ENCODE measurements at regions not wholly inside any gene's neighbourhood (a gene's known extent, or its start where the extent isn't known, plus 50 kb on each side); places are given as distances from the start of the nearest gene placed in this dataset.

- Histone ChIP-seq H3K27ac (no peak overlapping the region), H3K9me3 (ENCODE audit: severe bottlenecking) (no peaks in the 10 kb centered on the region), H3K27me3 (ENCODE audit: insufficient read depth, low read depth, severe bottlenecking) (no peaks in the 10 kb centered on the region), H3K4me3 (ENCODE audit: low read depth, low read length) (no peak overlapping the region), H3K36me3 (no peaks in the 10 kb centered on the region)
- no peak for DNase-seq
- TF ChIP-seq CTCF (IDR thresholded peaks at IDR 0.05; ENCODE audit: low read depth, low read length) = no peak
These were observed 268.5 kb downstream of the PTPRU start for GRCh38 chr1:29504709-29505410.

GRCh38 chr1:29504196-29504595 is 267.9 kb downstream of the PTPRU start:
- H3K4me3 ChIP-seq (ENCODE audit: low read depth, low read length) = no peak overlapping the region
- no peak overlapping the region for H3K27ac ChIP-seq
- no peak for DNase-seq
- no peaks in the 10 kb centered on the region for H3K27me3 ChIP-seq (ENCODE audit: insufficient read depth, low read depth, severe bottlenecking)
- no peaks in the 10 kb centered on the region for H3K9me3 ChIP-seq (ENCODE audit: severe bottlenecking)
- no peak for TF ChIP-seq CTCF (IDR thresholded peaks at IDR 0.05; ENCODE audit: low read depth, low read length)
- no peaks in the 10 kb centered on the region for H3K36me3 ChIP-seq

- H3K36me3 ChIP-seq = no peaks in the 10 kb centered on the region
- no peak overlapping the region for H3K4me3 ChIP-seq (ENCODE audit: low read depth, low read length)
- DNase-seq = no peak
- H3K27me3 ChIP-seq (ENCODE audit: insufficient read depth, low read depth, severe bottlenecking) = no peaks in the 10 kb centered on the region
- no peak overlapping the region for H3K27ac ChIP-seq
- TF ChIP-seq CTCF (IDR thresholded peaks at IDR 0.05; ENCODE audit: low read depth, low read length) = no peak
- H3K9me3 ChIP-seq (ENCODE audit: severe bottlenecking) = no peaks in the 10 kb centered on the region
These were observed 266.9 kb downstream of the PTPRU start for GRCh38 chr1:29502911-29503840.

- TF ChIP-seq CTCF (IDR thresholded peaks at IDR 0.05; ENCODE audit: low read depth, low read length) = no peak
- H3K9me3 ChIP-seq (ENCODE audit: severe bottlenecking) = no peaks in the 10 kb centered on the region
- no peaks in the 10 kb centered on the region for H3K36me3 ChIP-seq
- DNase-seq = no peak
- H3K27ac ChIP-seq = no peak overlapping the region
- H3K4me3 ChIP-seq (ENCODE audit: low read depth, low read length) = no peak overlapping the region
- H3K27me3 ChIP-seq (ENCODE audit: insufficient read depth, low read depth, severe bottlenecking) = no peaks in the 10 kb centered on the region
These were observed 266.0 kb downstream of the PTPRU start for GRCh38 chr1:29502225-29502910.

GRCh38 chr1:29501227-29501976 is 265.1 kb downstream of the PTPRU start:
- no peak for DNase-seq
- Histone ChIP-seq H3K27me3 (ENCODE audit: insufficient read depth, low read depth, severe bottlenecking) (no peaks in the 10 kb centered on the region), H3K4me3 (ENCODE audit: low read depth, low read length) (no peak overlapping the region), H3K9me3 (ENCODE audit: severe bottlenecking) (no peaks in the 10 kb centered on the region), H3K36me3 (no peaks in the 10 kb centered on the region), H3K27ac (no peak overlapping the region)
- no peak for TF ChIP-seq CTCF (IDR thresholded peaks at IDR 0.05; ENCODE audit: low read depth, low read length)
